ENCODE measurements at regions not wholly inside any gene's neighbourhood (a gene's known extent, or its start where the extent isn't known, plus 50 kb on each side); places are given as distances from the start of the nearest gene placed in this dataset.

DNA sequence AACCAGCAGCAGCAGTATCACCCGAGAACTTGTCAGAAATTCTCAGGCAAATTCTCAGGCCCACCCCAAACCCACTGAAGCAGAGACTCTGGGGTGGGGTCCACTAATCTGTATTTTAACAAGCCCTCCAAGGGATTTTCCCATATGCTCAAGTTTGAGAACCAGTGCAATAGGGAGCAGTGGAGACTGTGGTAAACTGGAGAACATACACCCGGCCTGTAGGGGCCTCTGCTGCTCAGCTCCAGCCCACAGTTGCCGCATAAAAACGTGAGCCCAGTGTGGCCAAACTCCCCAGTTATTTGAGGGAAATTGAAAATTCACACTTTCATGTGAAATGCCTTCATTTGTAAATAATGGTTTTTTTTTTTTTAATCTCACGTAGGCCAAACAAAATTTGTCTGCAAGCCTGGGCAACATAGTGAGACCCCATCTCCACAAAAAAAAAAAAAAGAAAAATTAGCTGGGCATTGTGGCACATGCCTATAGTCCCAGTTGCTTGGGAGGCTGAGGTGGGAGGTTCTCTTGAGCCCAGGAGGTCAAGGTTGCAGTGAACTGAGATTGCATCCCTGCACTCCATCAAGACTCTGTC is 97.6 kb upstream of the ZMIZ1 start:
- intact Hi-C loops (cut with DNase I), result loop anchor here in 8 of 10 donors (5.0 to 10.0 kb wide), 6 partner anchors 94 to 226 kb away; partner anchors contain the start of gene ZMIZ1 (in 4 of the 8)
- peak overlapping the region in 4 of 10 donors; percentile 94 to 99 (median 98) for H3K27ac ChIP-seq
- peaks cover 12 to 34% (median 30%) of the 10 kb centered on the region in 9 donors for H3K4me1 ChIP-seq
- no peak overlapping the region for H3K4me3 ChIP-seq
- 96 to 98% methylated on average over 5 of the region's 5 CpGs for WGBS, 2 donors
- ATAC-seq (no peak), DNase-seq (no peak)
- TF ChIP-seq, protein P1, sequence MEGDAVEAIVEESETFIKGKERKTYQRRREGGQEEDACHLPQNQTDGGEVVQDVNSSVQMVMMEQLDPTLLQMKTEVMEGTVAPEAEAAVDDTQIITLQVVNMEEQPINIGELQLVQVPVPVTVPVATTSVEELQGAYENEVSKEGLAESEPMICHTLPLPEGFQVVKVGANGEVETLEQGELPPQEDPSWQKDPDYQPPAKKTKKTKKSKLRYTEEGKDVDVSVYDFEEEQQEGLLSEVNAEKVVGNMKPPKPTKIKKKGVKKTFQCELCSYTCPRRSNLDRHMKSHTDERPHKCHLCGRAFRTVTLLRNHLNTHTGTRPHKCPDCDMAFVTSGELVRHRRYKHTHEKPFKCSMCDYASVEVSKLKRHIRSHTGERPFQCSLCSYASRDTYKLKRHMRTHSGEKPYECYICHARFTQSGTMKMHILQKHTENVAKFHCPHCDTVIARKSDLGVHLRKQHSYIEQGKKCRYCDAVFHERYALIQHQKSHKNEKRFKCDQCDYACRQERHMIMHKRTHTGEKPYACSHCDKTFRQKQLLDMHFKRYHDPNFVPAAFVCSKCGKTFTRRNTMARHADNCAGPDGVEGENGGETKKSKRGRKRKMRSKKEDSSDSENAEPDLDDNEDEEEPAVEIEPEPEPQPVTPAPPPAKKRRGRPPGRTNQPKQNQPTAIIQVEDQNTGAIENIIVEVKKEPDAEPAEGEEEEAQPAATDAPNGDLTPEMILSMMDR (IDR thresholded peaks at IDR 0.05), result no peak
- H3K9me3 ChIP-seq, result no peaks in the 10 kb centered on the region
- H3K36me3 ChIP-seq, result no peaks in the 10 kb centered on the region
- H3K27me3 ChIP-seq, result no peaks in the 10 kb centered on the region

GRCh38 chr10:78972160-78972946 is 96.4 kb upstream of the ZMIZ1 start:
- no peaks in the 10 kb centered on the region for H3K9me3 ChIP-seq
- peaks cover 12 to 36% (median 30%) of the 10 kb centered on the region in 9 donors for H3K4me1 ChIP-seq
- TF ChIP-seq, protein P1 (IDR thresholded peaks at IDR 0.05), result no peak
- WGBS, 2 donors, result 29 to 40% methylated on average over 11 of the region's 11 CpGs
- H3K27ac ChIP-seq, result peak overlapping the region; percentile 94 to 99 (median 96)
- H3K27me3 ChIP-seq, result no peaks in the 10 kb centered on the region
- peak; percentile 76 to 83 for DNase-seq
- H3K4me3 ChIP-seq, result peak overlapping the region in 4 of 10 donors; percentile 49 to 60 (median 56)
- peak; percentile 61 to 83 (median 77) for ATAC-seq
- intact Hi-C loops (cut with DNase I), result loop anchor here in 8 of 10 donors (5.0 to 10.0 kb wide), 6 partner anchors 92 to 225 kb away; partner anchors contain the start of gene ZMIZ1 (in 4 of the 8)
- no peaks in the 10 kb centered on the region for H3K36me3 ChIP-seq

DNA sequence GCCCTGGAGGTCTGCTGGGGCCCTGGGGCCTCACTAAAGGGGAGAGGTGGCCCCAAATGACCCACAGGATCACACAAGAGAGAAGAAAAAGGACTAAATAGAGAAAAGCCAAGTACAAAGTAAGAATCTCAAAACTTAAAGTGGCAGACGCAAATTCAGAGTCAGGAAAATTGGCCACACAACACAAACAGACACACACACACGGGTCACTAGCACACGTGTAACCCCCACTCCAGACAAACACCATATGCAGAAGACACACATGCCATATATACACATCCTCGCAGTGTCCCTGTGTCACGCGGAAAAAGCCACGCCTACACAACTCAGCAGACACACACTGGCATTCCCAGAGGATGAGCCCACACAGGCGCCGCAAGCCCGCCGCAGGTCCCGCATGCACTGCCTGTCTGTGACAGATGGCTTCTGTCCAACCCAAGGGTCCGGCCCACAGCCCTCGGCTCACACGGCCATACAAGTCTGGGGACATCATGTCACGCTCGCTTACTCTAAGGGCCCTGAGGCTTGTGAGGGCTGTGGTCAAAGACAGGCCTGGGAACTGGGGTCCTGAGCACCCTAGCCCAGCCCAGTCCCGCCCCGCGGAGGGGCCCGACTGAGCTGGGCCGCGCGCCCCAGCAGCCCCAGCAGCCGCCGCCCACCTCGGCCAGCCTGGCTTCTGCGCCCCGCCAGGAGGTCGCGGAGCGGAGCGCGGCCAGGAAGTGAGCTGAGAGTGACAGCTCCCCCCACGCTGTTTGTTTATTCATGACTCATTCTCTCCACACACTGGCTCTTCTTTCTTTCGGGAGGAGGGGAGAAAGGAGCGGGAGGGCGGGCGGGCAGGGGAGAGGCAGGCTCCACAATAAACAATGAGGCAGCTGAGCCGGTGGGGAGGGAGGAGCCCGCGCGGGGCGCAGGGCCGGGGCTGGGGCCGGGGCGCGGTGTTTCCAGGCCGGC is 95.5 kb upstream of the ZMIZ1 start:
- Histone ChIP-seq H3K36me3 (no peaks in the 10 kb centered on the region), H3K27ac (peak overlapping the region; percentile 94 to 99 (median 96)), H3K27me3 (no peaks in the 10 kb centered on the region), H3K4me3 (peak overlapping the region; percentile 15 to 60 (median 55)), H3K4me1 (peaks cover 12 to 45% (median 31%) of the 10 kb centered on the region in 9 donors), H3K9me3 (no peaks in the 10 kb centered on the region)
- peak; percentile 64 to 82 (median 75) for ATAC-seq
- intact Hi-C loops (cut with DNase I), result loop anchor here in 9 of 10 donors (1.0 to 10.0 kb wide), 7 partner anchors 92 to 224 kb away; partner anchors contain the start of gene ZMIZ1 (in 5 of the 9)
- DNase-seq, result peak; percentile 83 to 88
- TF ChIP-seq, protein P1 (IDR thresholded peaks at IDR 0.05), result no peak
- WGBS, 2 donors, result 3 to 4% methylated on average over 37 to 48 of the region's 49 CpGs
